HepG2 (cell line): ENCODE measurements at regions not wholly inside any gene's neighbourhood (a gene's known extent, or its start where the extent isn't known, plus 50 kb on each side); places are given as distances from the start of the nearest gene placed in this dataset.

Experiments used
- ATAC-seq: fragments of 200-7000 bp; cut with Tn5 transposase; 3 replicates; pipeline ENCODE4 v1.9.1; 2020; ENCODE audit warnings: mild to moderate bottlenecking, moderate library complexity
- BruUV-seq: library from RNA; stranded (reverse); fragments of 400-500 nt; replicated peaks from 2 replicates; lab custom pipeline; 2021; lab: Mats Ljungman, UMichigan
- CTCF ChIA-PET: fragments of 300-600 bp; formaldehyde crosslinking; extraction: SDS; loops from one replicate; lab custom pipeline; 2021; ENCODE audit warnings: low total read pairs, inconsistent platforms, low intra/inter-chr PET ratio; lab: Yijun Ruan, JAX
- POLR2A ChIA-PET: fragments of 350-600 bp; sonication (Branson Sonifier 250); formaldehyde crosslinking; loops from one replicate; lab custom pipeline; 2020; ENCODE audit warnings: antibody characterized with exemption, inconsistent platforms; lab: Yijun Ruan, JAX
- DNase-seq: peaks from one replicate; pipeline ENCODE4 v3.0.0-alpha.2; 2015; ENCODE audit warnings: low spot score
- FAIRE-seq: peaks from 3 replicates; lab custom pipeline; 2011; peaks lifted over from hg19 to GRCh38; lab: Jason Lieb, UNC
- H2AFZ ChIP-seq: one replicate; pipeline ENCODE4 v1.6.1; 2011; ENCODE audit warnings: low read length, inconsistent platforms
- H3K27ac ChIP-seq: fragments of 300-600 bp; 3 replicates; pipeline ENCODE4 v1.8.0; 2011; ENCODE audit warnings: mixed run types, mild to moderate bottlenecking, mixed read lengths, low read length, inconsistent platforms; ENCODE audit not compliant: insufficient read depth; ENCODE audit errors: extremely low read length
- H3K27me3 ChIP-seq, 2 experiments: fragments of 200-600 bp in 1 of 2; 2 replicates in 1 of 2; 3 replicates in 1 of 2; pipeline versions ENCODE4 v1.6.0 to v1.8.0; 2011; ENCODE audit warnings: low read length in 2 of 2, mild to moderate bottlenecking in 2 of 2, moderate library complexity in 2 of 2, inconsistent platforms in 1 of 2; ENCODE audit not compliant: insufficient read depth in 2 of 2, control insufficient read depth in 1 of 2
- H3K36me3 ChIP-seq, 2 experiments: fragments of 200-600 bp in 1 of 2; replicated peaks in 1 of 2; 2 replicates in 1 of 2; 3 replicates in 1 of 2; pipeline versions ENCODE4 v1.5.1 to v1.8.0; 2011; ENCODE audit warnings: low read length in 2 of 2, inconsistent platforms in 1 of 2; ENCODE audit not compliant: insufficient read depth in 2 of 2, control insufficient read depth in 1 of 2
- H3K4me1 ChIP-seq: 2 replicates; pipeline ENCODE4 v1.5.1; 2012; ENCODE audit warnings: low read length, inconsistent platforms; ENCODE audit not compliant: insufficient read depth
- H3K4me2 ChIP-seq: 2 replicates; pipeline ENCODE4 v1.6.0; 2011; ENCODE audit warnings: low read depth, low read length, inconsistent platforms
- H3K4me3 ChIP-seq, 3 experiments: fragments of 200-600 bp in 1 of 3; sonication (generic), shearing (Covaris generic) in 1 of 3; replicated peaks in 1 of 3; 2 replicates each; pipeline ENCODE4 v1.5.1; 2011 to 2016; ENCODE audit warnings: low read length in 3 of 3, inconsistent platforms in 2 of 3, low read depth in 2 of 3, mild to moderate bottlenecking in 2 of 3, control low read depth in 1 of 3, mixed read lengths in 1 of 3; ENCODE audit not compliant: insufficient read depth in 1 of 3
- H3K79me2 ChIP-seq: one replicate; pipeline ENCODE4 v1.6.1; 2011; ENCODE audit warnings: low read length, inconsistent platforms; ENCODE audit not compliant: insufficient read depth
- H3K9ac ChIP-seq: 2 replicates; pipeline ENCODE4 v1.6.0; 2011; ENCODE audit warnings: mild to moderate bottlenecking, low read depth, low read length, inconsistent platforms; ENCODE audit not compliant: insufficient read depth
- H3K9me3 ChIP-seq: 2 replicates; pipeline ENCODE4 v1.5.1; 2012; ENCODE audit warnings: mild to moderate bottlenecking, low read length
- H4K20me1 ChIP-seq: 2 replicates; pipeline ENCODE4 v1.6.0; 2011; ENCODE audit warnings: inconsistent platforms, mild to moderate bottlenecking, low read length, moderate library complexity; ENCODE audit not compliant: insufficient read depth
- ASH2L ChIP-seq: fragments of 300-600, 200-600 bp; sonication (generic); IDR thresholded peaks from 2 replicates; pipeline ENCODE4 v1.7.0; 2017; ENCODE audit warnings: low read depth, mild to moderate bottlenecking, moderate library complexity, mixed read lengths, low read length; ENCODE audit not compliant: insufficient read length
- ELF1 ChIP-seq: sonication (generic); formaldehyde crosslinking; IDR thresholded peaks from 2 replicates; pipeline ENCODE4 v1.4.0; 2020; ENCODE audit warnings: missing genetic modification reagents
- GPN1 ChIP-seq: sonication (generic); formaldehyde crosslinking; IDR thresholded peaks from 2 replicates; pipeline ENCODE4 v1.5.1; 2020; ENCODE audit warnings: missing genetic modification reagents, borderline replicate concordance
- HDAC2 ChIP-seq: sonication (generic); formaldehyde crosslinking; IDR thresholded peaks from 2 replicates; pipeline ENCODE4 v1.4.0; 2020; ENCODE audit warnings: missing genetic modification reagents
- MIER2 ChIP-seq: IDR thresholded peaks from 2 replicates; pipeline ENCODE4 v1.6.1; 2016; ENCODE audit warnings: missing biosample characterization, missing genetic modification reagents
- MIER3 ChIP-seq: IDR thresholded peaks from 2 replicates; pipeline ENCODE4 v1.6.1; 2016; ENCODE audit warnings: missing compliant biosample characterization, borderline replicate concordance
- NCOR1 ChIP-seq: fragments of 200-600 bp; sonication (generic); IDR thresholded peaks from 2 replicates; pipeline ENCODE4 v1.7.0; 2017; ENCODE audit warnings: antibody characterized with exemption, low read length, borderline replicate concordance
- NFYC ChIP-seq: IDR thresholded peaks from 2 replicates; pipeline ENCODE4 v1.6.1; 2016; ENCODE audit warnings: missing genetic modification reagents, missing compliant biosample characterization
- PRDM15 ChIP-seq: sonication (generic); formaldehyde crosslinking; IDR thresholded peaks from 2 replicates; pipeline ENCODE4 v1.4.0; 2020; ENCODE audit warnings: missing genetic modification reagents
- RARG ChIP-seq: sonication (generic); formaldehyde crosslinking; IDR thresholded peaks from 2 replicates; pipeline ENCODE4 v1.4.0; 2020; ENCODE audit warnings: low read depth, mild to moderate bottlenecking, missing genetic modification reagents
- ZNF230 ChIP-seq: sonication (generic); formaldehyde crosslinking; IDR thresholded peaks from 2 replicates; pipeline ENCODE4 v1.4.0; 2020; ENCODE audit warnings: mild to moderate bottlenecking, missing genetic modification reagents
- ZNF367 ChIP-seq: sonication (generic); formaldehyde crosslinking; IDR thresholded peaks from 2 replicates; pipeline ENCODE4 v1.4.0; 2020; ENCODE audit warnings: missing genetic modification reagents, borderline replicate concordance
- ZNF383 ChIP-seq: sonication (generic); formaldehyde crosslinking; IDR thresholded peaks from 2 replicates; pipeline ENCODE4 v1.4.0; 2020; ENCODE audit warnings: missing genetic modification reagents, mild to moderate bottlenecking, borderline replicate concordance
- ZNF616 ChIP-seq: sonication (generic); formaldehyde crosslinking; IDR thresholded peaks from 2 replicates; pipeline ENCODE4 v1.5.0; 2020; ENCODE audit warnings: low read depth, mild to moderate bottlenecking, missing genetic modification reagents
- ZNF724P ChIP-seq: sonication (generic); formaldehyde crosslinking; IDR thresholded peaks from 2 replicates; pipeline ENCODE4 v1.8.0; 2022; ENCODE audit warnings: missing genetic modification reagents, borderline replicate concordance
- ZNF766 ChIP-seq: sonication (generic); formaldehyde crosslinking; IDR thresholded peaks from 2 replicates; pipeline ENCODE4 v1.5.0; 2020; ENCODE audit warnings: missing genetic modification reagents, borderline replicate concordance
- WGBS: methylation state at CpG from one replicate; pipeline ENCODE4 v1.1.6; 2017; ENCODE audit warnings: low lambda C conversion rate; 5-methylcytosine and 5-hydroxymethylcytosine counted together
- in situ Hi-C: cut with HindIII; loops from 2 replicates; pipeline ENCODE4 v1.10.0; 2017; ENCODE audit warnings: low pct_unique_long_range_greater_than_20kb; ENCODE audit not compliant: extremely low pct_ligation_motif_present
- intact Hi-C: fragments of 100-400 bp; cut with micrococcal nuclease; formaldehyde crosslinking; loops from one replicate; pipeline ENCODE4 v1.10.0; 2022; ENCODE audit not compliant: unreplicated experiment

GRCh38 chr5:96569770-96570169 is 92.4 kb upstream of the CAST start:
- no peaks in the 10 kb centered on the region for H3K27me3 ChIP-seq
- no peaks in the 10 kb centered on the region for H3K79me2 ChIP-seq
- in situ Hi-C loops: no loop called here
- no peak overlapping the region for H3K4me3 ChIP-seq
- no peaks in the 10 kb centered on the region for H3K9me3 ChIP-seq
- no peak overlapping the region for H3K27ac ChIP-seq
- CTCF ChIA-PET: no interaction called here
- no peak overlapping the region for H2AFZ ChIP-seq
- POLR2A ChIA-PET: no interaction called here
- H3K4me2 ChIP-seq: no peak overlapping the region
- H4K20me1 ChIP-seq: no peaks in the 10 kb centered on the region; the same call in 1 of the 2 replicates
- intact Hi-C loops: no loop called here
- H3K4me1 ChIP-seq: no peaks in the 10 kb centered on the region
- ATAC-seq (no peak), DNase-seq (no peak), FAIRE-seq (no peak)
- BruUV-seq: no TSS peak
- TF ChIP-seq ZNF230 (CRISPR knock-in tag): no peak
- TF ChIP-seq RARG: no peak
- no peak for TF ChIP-seq ASH2L
- TF ChIP-seq NCOR1: no peak
- no peak for TF ChIP-seq ELF1 (CRISPR knock-in tag)
- TF ChIP-seq ZNF367 (CRISPR knock-in tag): no peak
- TF ChIP-seq ZNF616 (CRISPR knock-in tag): no peak
- TF ChIP-seq ZNF383 (CRISPR knock-in tag): no peak
- no peaks in the 10 kb centered on the region for H3K36me3 ChIP-seq
- WGBS: 22% methylated on average over 4 of the region's 4 CpGs
- H3K9ac ChIP-seq: no peak overlapping the region

- Histone ChIP-seq H3K36me3 (no peaks in the 10 kb centered on the region), H3K4me2 (no peak overlapping the region), H3K27me3 (no peaks in the 10 kb centered on the region), H4K20me1 (no peaks in the 10 kb centered on the region; the same call in 1 of the 2 replicates), H3K9me3 (no peaks in the 10 kb centered on the region), H3K27ac (no peak overlapping the region), H2AFZ (no peak overlapping the region), H3K4me3 (no peak overlapping the region), H3K9ac (no peak overlapping the region), H3K79me2 (no peaks in the 10 kb centered on the region), H3K4me1 (no peaks in the 10 kb centered on the region)
- BruUV-seq: no TSS peak
- in situ Hi-C loops (no loop called here), intact Hi-C loops (no loop called here)
- FAIRE-seq: no peak
- ChIA-PET CTCF (no interaction called here), POLR2A (no interaction called here)
- 21% methylated on average over 5 of the region's 5 CpGs for WGBS
- ATAC-seq: no peak
- DNase-seq: no peak
- no peak for TF ChIP-seq NFYC (CRISPR knock-in tag)
- no peak for TF ChIP-seq MIER3
- no peak for TF ChIP-seq MIER2 (CRISPR knock-in tag)
- TF ChIP-seq HDAC2 (CRISPR knock-in tag): no peak
- TF ChIP-seq PRDM15 (CRISPR knock-in tag): no peak
- TF ChIP-seq ZNF724P: no peak
- TF ChIP-seq GPN1 (CRISPR knock-in tag): no peak
- TF ChIP-seq ZNF766 (CRISPR knock-in tag): no peak
Observed at GRCh38 chr5:96572864-96573512, 89.2 kb upstream of the CAST start.
